ENCODE measurements at regions not wholly inside any gene's neighbourhood (a gene's known extent, or its start where the extent isn't known, plus 50 kb on each side); places are given as distances from the start of the nearest gene placed in this dataset.

GRCh38 chr11:8826901-8827560 lies 84.0 kb upstream of the AKIP1 start (continued):
- no peak for TF ChIP-seq CHD7 (IDR thresholded peaks at IDR 0.05; ENCODE audit: low read depth, low read length)
- TF ChIP-seq BRCA1 (IDR thresholded peaks at IDR 0.05) = no peak
- no peak for TF ChIP-seq BRCA1 (CRISPR knock-in tag; IDR thresholded peaks at IDR 0.05)
- no peak for TF ChIP-seq ZNF197 (CRISPR knock-in tag; IDR thresholded peaks at IDR 0.05; ENCODE audit: low read depth)
- no peak for TF ChIP-seq STAT5A (IDR thresholded peaks at IDR 0.05; ENCODE audit: borderline replicate concordance, low read length)
- TF ChIP-seq LARP7 (IDR thresholded peaks at IDR 0.05) = no peak
- no peak for TF ChIP-seq MTA3 (IDR thresholded peaks at IDR 0.05; ENCODE audit: borderline replicate concordance)
- TF ChIP-seq SIX5 (IDR thresholded peaks at IDR 0.05; ENCODE audit: borderline replicate concordance in 1 of 2, insufficient read depth in 1 of 2, low read depth in 1 of 2, low read length in 2 of 2) = no peak
- TF ChIP-seq C11orf30 (IDR thresholded peaks at IDR 0.05; ENCODE audit: low read depth) = peak; percentile 82
- TF ChIP-seq, protein P1, sequence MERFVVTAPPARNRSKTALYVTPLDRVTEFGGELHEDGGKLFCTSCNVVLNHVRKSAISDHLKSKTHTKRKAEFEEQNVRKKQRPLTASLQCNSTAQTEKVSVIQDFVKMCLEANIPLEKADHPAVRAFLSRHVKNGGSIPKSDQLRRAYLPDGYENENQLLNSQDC (CRISPR knock-in tag; IDR thresholded peaks at IDR 0.05) = no peak
- no peak for TF ChIP-seq ZFP30 (CRISPR knock-in tag; IDR thresholded peaks at IDR 0.05; ENCODE audit: borderline replicate concordance)
- TF ChIP-seq, protein P2, sequence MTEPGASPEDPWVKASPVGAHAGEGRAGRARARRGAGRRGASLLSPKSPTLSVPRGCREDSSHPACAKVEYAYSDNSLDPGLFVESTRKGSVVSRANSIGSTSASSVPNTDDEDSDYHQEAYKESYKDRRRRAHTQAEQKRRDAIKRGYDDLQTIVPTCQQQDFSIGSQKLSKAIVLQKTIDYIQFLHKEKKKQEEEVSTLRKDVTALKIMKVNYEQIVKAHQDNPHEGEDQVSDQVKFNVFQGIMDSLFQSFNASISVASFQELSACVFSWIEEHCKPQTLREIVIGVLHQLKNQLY (CRISPR knock-in tag; conservative IDR thresholded peaks at IDR 0.05) = no peak
- peak; percentile 55 for TF ChIP-seq ARID1B (IDR thresholded peaks at IDR 0.05)
- TF ChIP-seq, protein P3, sequence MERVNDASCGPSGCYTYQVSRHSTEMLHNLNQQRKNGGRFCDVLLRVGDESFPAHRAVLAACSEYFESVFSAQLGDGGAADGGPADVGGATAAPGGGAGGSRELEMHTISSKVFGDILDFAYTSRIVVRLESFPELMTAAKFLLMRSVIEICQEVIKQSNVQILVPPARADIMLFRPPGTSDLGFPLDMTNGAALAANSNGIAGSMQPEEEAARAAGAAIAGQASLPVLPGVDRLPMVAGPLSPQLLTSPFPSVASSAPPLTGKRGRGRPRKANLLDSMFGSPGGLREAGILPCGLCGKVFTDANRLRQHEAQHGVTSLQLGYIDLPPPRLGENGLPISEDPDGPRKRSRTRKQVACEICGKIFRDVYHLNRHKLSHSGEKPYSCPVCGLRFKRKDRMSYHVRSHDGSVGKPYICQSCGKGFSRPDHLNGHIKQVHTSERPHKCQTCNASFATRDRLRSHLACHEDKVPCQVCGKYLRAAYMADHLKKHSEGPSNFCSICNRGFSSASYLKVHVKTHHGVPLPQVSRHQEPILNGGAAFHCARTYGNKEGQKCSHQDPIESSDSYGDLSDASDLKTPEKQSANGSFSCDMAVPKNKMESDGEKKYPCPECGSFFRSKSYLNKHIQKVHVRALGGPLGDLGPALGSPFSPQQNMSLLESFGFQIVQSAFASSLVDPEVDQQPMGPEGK (CRISPR knock-in tag; IDR thresholded peaks at IDR 0.05; ENCODE audit: borderline replicate concordance) = no peak
- TF ChIP-seq TRIM28 (IDR thresholded peaks at IDR 0.05) = no peak

Measured in K562 (cell line).